Choroid plexus epithelial cell (primary cell): ENCODE measurements at regions not wholly inside any gene's neighbourhood (a gene's known extent, or its start where the extent isn't known, plus 50 kb on each side); places are given as distances from the start of the nearest gene placed in this dataset.

Experiments
- DNase-seq: peaks from one replicate; pipeline ENCODE4 v3.0.0-alpha.2; 2010; ENCODE audit warnings: low read depth
- H3K4me3 ChIP-seq: 2 replicates; pipeline ENCODE4 v1.5.1; 2011; ENCODE audit warnings: low read depth, mild to moderate bottlenecking, control low read depth, low read length, moderate library complexity
- TF ChIP-seq, protein P1 (sequence below): conservative IDR thresholded peaks from 2 replicates; pipeline ENCODE4 v1.5.1; 2011; ENCODE audit warnings: low read depth, mild to moderate bottlenecking, control low read depth, inconsistent platforms, low read length, moderate library complexity

DNA sequence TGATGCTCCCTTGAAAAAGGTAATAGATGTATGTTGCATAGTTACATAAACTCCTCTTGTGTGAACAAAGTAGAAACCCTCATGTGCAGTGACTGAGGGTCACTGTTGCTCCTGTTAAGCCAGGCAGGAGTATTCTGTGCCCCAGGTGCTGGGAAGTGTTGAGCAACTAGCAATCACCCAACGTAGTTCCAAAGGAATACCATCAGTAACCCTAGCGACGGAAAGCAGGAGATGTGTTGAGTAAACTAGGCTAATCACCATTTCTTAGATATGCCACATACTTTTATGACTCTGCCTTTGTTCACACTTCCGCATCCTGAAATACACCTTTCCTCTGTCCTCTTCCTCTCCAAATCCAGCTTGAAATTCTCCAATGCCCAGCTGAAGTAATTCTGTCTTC, 50.9 kb upstream of the TAB3 start:
- H3K4me3 ChIP-seq: no peak overlapping the region
- TF ChIP-seq, protein P1, sequence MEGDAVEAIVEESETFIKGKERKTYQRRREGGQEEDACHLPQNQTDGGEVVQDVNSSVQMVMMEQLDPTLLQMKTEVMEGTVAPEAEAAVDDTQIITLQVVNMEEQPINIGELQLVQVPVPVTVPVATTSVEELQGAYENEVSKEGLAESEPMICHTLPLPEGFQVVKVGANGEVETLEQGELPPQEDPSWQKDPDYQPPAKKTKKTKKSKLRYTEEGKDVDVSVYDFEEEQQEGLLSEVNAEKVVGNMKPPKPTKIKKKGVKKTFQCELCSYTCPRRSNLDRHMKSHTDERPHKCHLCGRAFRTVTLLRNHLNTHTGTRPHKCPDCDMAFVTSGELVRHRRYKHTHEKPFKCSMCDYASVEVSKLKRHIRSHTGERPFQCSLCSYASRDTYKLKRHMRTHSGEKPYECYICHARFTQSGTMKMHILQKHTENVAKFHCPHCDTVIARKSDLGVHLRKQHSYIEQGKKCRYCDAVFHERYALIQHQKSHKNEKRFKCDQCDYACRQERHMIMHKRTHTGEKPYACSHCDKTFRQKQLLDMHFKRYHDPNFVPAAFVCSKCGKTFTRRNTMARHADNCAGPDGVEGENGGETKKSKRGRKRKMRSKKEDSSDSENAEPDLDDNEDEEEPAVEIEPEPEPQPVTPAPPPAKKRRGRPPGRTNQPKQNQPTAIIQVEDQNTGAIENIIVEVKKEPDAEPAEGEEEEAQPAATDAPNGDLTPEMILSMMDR: no peak
- no peak for DNase-seq
